Eye (tissue), 1 donor: ENCODE measurements at regions not wholly inside any gene's neighbourhood (a gene's known extent, or its start where the extent isn't known, plus 50 kb on each side); places are given as distances from the start of the nearest gene placed in this dataset.

Experiments
- DNase-seq: peaks from one replicate; pipeline ENCODE4 v3.0.0-alpha.2; 2015

GRCh38 chrY:7463711-7464110 lies 552.2 kb upstream of the AMELY start:
- no peak for DNase-seq

GRCh38 chrY:7463196-7463595 lies 551.6 kb upstream of the AMELY start:
- DNase-seq, result no peak

GRCh38 chrY:7462657-7463056 lies 551.1 kb upstream of the AMELY start:
- no peak for DNase-seq

- DNase-seq, result no peak
These were observed 550.4 kb upstream of the AMELY start for GRCh38 chrY:7461873-7462525.

GRCh38 chrY:7459802-7460201 lies 548.2 kb upstream of the AMELY start:
- no peak for DNase-seq

GRCh38 chrY:7458301-7459078 lies 546.9 kb upstream of the AMELY start:
- no peak for DNase-seq

DNA sequence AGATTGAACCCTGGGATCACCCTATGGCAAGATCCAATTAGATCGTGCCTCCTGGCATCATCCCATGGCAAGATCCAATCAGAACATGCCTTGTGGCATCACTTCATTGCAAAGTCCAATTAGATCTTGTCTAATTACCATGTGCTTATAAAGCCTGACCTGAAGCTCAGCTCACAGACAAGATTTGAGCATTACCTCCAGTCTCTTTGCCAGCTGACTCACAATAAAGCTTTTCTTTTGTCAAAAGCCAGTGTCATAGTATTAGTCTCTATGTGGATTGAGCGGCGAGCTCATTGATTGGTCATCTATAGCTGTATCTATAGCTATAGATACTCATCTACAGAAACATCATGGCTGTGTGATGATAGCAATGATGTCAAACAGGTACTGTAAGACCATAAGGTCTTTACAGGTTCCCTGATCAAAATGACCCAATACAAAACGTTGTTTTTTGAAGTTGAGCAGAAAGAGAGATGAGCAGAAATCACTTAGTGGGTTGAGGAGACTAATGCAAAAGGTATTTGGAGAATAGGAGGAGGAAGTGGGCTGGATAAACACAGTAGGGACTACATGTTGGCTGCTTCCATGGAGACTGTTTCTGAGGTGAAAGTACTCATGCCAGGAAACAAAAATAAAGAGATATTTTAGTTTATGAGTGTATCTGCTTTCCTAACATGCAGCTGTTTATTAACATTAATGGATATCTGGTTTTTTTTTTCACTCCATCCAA lies 545.9 kb upstream of the AMELY start:
- DNase-seq, result no peak

DNA sequence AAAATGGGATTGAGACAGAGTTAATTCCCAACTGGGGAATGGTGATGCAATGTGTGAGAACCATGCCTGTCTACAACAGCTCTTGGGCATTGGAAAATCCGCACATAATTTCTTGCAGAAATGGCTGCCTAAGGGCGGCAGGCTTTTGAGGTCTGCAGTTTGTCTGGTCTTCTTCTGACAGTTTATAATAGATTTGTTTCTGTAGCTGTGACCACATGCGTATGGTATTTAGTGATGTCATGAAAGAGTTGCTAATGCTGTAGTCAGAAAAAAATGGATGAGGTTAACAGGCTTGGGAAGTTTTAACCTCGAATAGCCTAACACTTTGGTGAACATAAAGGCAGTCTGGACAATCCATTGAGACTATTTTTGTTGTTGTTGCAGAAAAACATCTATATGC lies 544.1 kb upstream of the AMELY start:
- DNase-seq, result no peak

DNA sequence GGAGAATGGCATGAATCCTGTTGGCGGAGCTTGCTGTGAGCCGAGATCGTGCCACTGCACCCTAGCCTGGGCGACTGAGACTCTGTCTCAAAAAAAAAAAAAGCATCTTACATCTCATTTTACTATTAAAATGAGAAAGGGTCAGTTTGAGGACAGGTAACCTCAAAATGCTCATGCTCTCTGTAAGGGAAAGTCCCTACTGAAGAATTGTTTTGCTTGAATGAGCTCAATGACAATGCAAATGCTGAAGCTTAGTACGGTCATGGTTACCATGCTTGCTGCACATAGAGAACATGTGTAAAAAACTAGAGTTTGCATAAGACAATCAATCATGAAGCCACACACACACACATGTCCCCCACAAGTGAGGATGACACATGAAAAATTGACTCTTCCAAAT lies 541.8 kb upstream of the AMELY start:
- DNase-seq, result no peak

- DNase-seq, result no peak
These were observed 540.7 kb upstream of the AMELY start for GRCh38 chrY:7452246-7452645.

DNA sequence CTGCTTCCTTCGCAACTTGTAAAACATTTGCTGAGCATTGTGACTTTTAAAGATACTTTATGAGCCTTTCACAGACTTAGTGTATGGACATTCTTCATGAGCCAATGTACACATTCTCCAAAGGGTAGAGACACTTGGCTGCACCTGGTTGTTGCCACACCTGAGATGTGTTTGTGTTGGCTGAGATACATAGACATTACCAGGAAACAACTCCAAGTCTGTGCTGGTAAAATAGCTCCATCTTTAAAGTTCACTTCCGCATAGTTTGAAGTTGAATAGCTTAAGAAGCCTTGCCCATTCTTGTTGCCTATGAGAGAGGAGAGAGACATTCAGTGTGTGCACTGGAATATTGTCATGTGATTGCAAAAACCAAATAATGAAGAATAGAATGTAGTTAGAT lies 538.3 kb upstream of the AMELY start:
- no peak for DNase-seq

- DNase-seq, result no peak
These were observed 537.1 kb upstream of the AMELY start for GRCh38 chrY:7448687-7449086.

- DNase-seq, result no peak
These were observed 536.4 kb upstream of the AMELY start for GRCh38 chrY:7447881-7448516.

DNA sequence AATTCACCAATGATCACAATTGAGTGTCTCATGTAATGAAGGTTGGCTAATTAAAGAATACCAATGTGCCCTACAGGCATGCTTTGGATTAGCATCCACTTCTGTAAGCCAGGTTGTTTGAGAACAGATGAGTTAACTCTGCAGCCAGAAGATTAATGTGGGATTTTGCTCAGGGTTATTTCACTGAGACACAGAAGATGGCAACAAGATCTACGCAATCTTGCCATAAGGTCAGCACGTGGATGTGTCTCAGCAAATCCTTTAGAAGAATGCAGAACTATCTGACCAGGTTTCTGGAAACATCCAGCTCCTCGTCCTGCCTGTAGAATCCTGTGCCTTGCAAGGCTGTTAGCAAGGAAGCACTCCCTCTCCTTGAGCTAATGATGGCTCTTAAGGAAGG lies 532.6 kb upstream of the AMELY start:
- no peak for DNase-seq

DNA sequence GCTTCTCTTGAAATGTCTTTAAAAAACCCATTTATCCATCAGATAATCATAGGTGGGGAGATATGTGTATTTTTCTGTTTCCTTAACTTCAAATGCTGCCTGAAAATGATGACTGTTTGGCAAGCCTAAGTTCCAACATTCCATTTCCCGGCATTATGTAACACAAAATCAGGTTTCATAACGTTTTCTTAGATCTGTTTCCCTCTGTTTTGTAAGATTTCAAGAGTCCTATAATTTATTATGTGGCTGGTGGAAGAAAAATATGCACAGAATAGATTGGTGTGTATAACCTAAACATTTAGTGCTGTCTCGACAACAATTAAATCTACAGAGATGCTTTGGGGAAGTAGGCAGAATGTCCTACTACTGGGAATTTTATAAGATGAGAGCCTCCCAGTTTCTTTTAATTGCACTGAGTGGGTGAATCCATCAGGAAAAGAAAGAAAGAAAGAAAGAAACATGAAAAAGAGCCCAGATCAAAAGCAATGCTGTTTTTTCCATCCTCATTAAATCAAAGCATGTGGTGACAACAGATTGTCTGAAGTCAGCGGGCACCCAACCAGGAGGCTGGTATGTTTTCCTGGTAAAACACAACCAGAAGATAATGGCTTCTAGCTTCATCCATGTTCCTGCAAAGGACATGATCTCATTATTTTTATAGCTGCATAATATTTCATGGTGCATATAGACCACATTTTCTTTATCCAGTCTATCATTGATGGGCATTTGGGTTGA lies 529.4 kb upstream of the AMELY start:
- DNase-seq, result no peak

GRCh38 chrY:7437086-7437485 lies 525.5 kb upstream of the AMELY start:
- no peak for DNase-seq

GRCh38 chrY:7433817-7434809 lies 522.6 kb upstream of the AMELY start:
- DNase-seq, result no peak

DNA sequence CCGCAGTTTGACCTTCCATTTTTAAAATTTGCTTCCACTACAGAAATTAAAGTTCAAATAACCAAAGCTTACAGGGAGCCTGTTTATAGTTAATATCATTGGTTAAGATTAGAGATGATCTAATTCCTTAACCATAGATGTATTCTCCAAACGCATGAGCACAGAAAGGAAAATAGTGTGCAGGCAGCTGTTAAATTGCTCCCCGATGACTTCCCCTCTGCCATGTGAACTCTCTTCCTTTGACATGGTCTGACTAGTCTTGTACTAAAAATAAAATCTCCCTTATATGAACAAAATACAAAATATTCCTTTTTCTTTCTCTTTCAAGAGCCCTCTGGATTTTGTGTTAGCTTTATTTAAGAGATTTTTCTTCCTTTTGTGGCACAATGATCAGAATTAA lies 507.6 kb upstream of the AMELY start:
- no peak for DNase-seq

- no peak for DNase-seq
These were observed 506.4 kb upstream of the AMELY start for GRCh38 chrY:7417946-7418345.

GRCh38 chrY:7416406-7416805 lies 504.9 kb upstream of the AMELY start:
- no peak for DNase-seq

DNA sequence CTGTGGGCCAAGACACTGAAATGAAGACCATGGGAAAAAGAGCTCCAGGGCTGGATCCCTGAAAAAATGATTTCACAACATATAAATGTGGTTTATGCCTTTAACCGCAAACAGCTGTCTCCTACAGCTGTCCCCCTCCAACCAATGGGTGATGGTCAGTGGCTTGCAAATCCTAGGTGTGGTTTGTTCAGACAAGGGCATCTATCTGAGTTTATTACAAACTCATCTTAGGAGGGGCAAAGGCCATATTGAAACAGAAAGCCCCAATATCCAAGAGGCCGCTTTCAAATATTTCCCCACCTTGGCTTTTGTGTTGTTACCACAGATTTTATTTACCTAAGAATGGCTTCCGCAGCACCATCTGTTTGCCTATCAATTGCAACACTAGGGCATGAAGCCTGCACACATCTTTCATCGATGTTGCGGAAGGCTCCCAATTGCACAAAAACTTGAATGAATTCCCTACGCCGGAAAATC lies 503.6 kb upstream of the AMELY start:
- DNase-seq, result no peak
